SK-N-SH (cell line): ENCODE measurements at regions not wholly inside any gene's neighbourhood (a gene's known extent, or its start where the extent isn't known, plus 50 kb on each side); places are given as distances from the start of the nearest gene placed in this dataset.
A peak's percentile ranks its signal among the peaks of the same experiment; 100 is the strongest.

Experiments
- CTCF ChIA-PET: fragments of 300-600, 350-600 bp; formaldehyde crosslinking; extraction: SDS; loops from one replicate; lab custom pipeline; 2021; lab: Yijun Ruan, JAX
- POLR2A ChIA-PET: fragments of 350-600 bp; sonication (Branson Sonifier 250); formaldehyde crosslinking; extraction: SDS; loops from one replicate; lab custom pipeline; 2020; ENCODE audit warnings: antibody characterized with exemption, inconsistent platforms; lab: Yijun Ruan, JAX
- DNase-seq: peaks from one replicate; pipeline ENCODE4 v3.0.0; 2012
- H2AFZ ChIP-seq: fragments of 200-600 bp; sonication (generic); 2 replicates; pipeline ENCODE4 v1.8.1; 2016; ENCODE audit warnings: antibody characterized with exemption, mild to moderate bottlenecking, low read depth
- H3F3A ChIP-seq: fragments of 200-600 bp; sonication (generic); replicated peaks from 2 replicates; pipeline ENCODE3; 2016; ENCODE audit warnings: antibody characterized with exemption, mild to moderate bottlenecking; ENCODE audit not compliant: insufficient read depth
- H3K27ac ChIP-seq, 2 experiments: fragments of 200-500 bp in 1 of 2; fragments of 200-600 bp in 1 of 2; sonication (Bioruptor generic) in 1 of 2; sonication (generic), shearing (Covaris generic) in 1 of 2; 2 replicates each; pipeline versions ENCODE4 v1.5.1 to v1.6.1; 2014 to 2016; ENCODE audit warnings: low read depth in 2 of 2, inconsistent platforms in 1 of 2, low read length in 1 of 2, mild to moderate bottlenecking in 1 of 2, mixed read lengths in 1 of 2
- H3K27me3 ChIP-seq: fragments of 200-600 bp; sonication (generic), shearing (Covaris generic); 2 replicates; pipeline ENCODE4 v1.6.1; 2016; ENCODE audit warnings: mixed run types; ENCODE audit not compliant: insufficient read depth
- H3K36me3 ChIP-seq, 2 experiments: fragments of 200-500 bp in 1 of 2; fragments of 200-600 bp in 1 of 2; sonication (Bioruptor generic) in 1 of 2; sonication (generic) in 1 of 2; replicated peaks in 1 of 2; 2 replicates each; pipeline versions ENCODE3 to v1.5.1; 2014 to 2016; ENCODE audit warnings: low read length in 1 of 2, mild to moderate bottlenecking in 1 of 2; ENCODE audit not compliant: insufficient read depth in 2 of 2, control insufficient read depth in 1 of 2
- H3K4me1 ChIP-seq, 2 experiments: fragments of 200-500 bp in 1 of 2; fragments of 200-600 bp in 1 of 2; sonication (Bioruptor generic) in 1 of 2; sonication (generic), shearing (Covaris generic) in 1 of 2; 2 replicates each; pipeline versions ENCODE4 v1.5.1 to v1.6.1; 2014 to 2016; ENCODE audit warnings: low read depth in 1 of 2, low read length in 1 of 2, mixed run types in 1 of 2; ENCODE audit not compliant: insufficient read depth in 2 of 2, control insufficient read depth in 1 of 2
- H3K4me2 ChIP-seq: fragments of 200-600 bp; sonication (generic), shearing (Covaris generic); 2 replicates; pipeline ENCODE4 v1.6.1; 2017; ENCODE audit warnings: mixed run types
- H3K4me3 ChIP-seq, 2 experiments: fragments of 200-500 bp in 1 of 2; fragments of 200-600 bp in 1 of 2; sonication (Bioruptor generic) in 1 of 2; sonication (generic), shearing (Covaris generic) in 1 of 2; 2 replicates each; pipeline versions ENCODE4 v1.5.1 to v1.8.1; 2014 to 2016; ENCODE audit warnings: low read depth in 2 of 2, inconsistent platforms in 1 of 2, low read length in 1 of 2, mild to moderate bottlenecking in 1 of 2, mixed read lengths in 1 of 2, moderate library complexity in 1 of 2
- H3K79me2 ChIP-seq: fragments of 200-600 bp; sonication (generic); 2 replicates; pipeline ENCODE4 v1.8.1; 2017; ENCODE audit warnings: mild to moderate bottlenecking; ENCODE audit not compliant: insufficient read depth
- H3K9ac ChIP-seq: fragments of 200-600 bp; sonication (generic); 2 replicates; pipeline ENCODE4 v1.6.1; 2017; ENCODE audit warnings: mixed run types
- H3K9me2 ChIP-seq: fragments of 200-600 bp; sonication (generic); 2 replicates; pipeline ENCODE4 v1.6.1; 2017; ENCODE audit warnings: mixed run types
- H3K9me3 ChIP-seq: fragments of 200-600 bp; sonication (generic); 2 replicates; pipeline ENCODE4 v1.6.1; 2017; ENCODE audit warnings: mixed run types, mild to moderate bottlenecking, moderate library complexity
- H4K20me1 ChIP-seq: fragments of 200-600 bp; sonication (generic); 2 replicates; pipeline ENCODE4 v1.6.1; 2017; ENCODE audit warnings: mild to moderate bottlenecking, mixed run types; ENCODE audit not compliant: insufficient read depth
- ELF1 ChIP-seq: IDR thresholded peaks from 2 replicates; pipeline ENCODE4 v1.4.0; 2012
- FOXJ3 ChIP-seq: sonication (generic); formaldehyde crosslinking; IDR thresholded peaks from 2 replicates; pipeline ENCODE4 v1.5.1; 2020; ENCODE audit warnings: mild to moderate bottlenecking, missing genetic modification reagents
- FOXM1 ChIP-seq: IDR thresholded peaks from 2 replicates; pipeline ENCODE4 v1.4.0; 2012; ENCODE audit warnings: low read depth, mild to moderate bottlenecking
- GABPA ChIP-seq: IDR thresholded peaks from 2 replicates; pipeline ENCODE4 v1.4.0; 2012; ENCODE audit warnings: low read depth, mild to moderate bottlenecking
- GATA2 ChIP-seq: sonication (generic); formaldehyde crosslinking; IDR thresholded peaks from 2 replicates; pipeline ENCODE4 v1.5.0; 2020; ENCODE audit warnings: mild to moderate bottlenecking, missing genetic modification reagents
- JUND ChIP-seq: IDR thresholded peaks from 2 replicates; pipeline ENCODE4 v1.4.0; 2012
- NFIC ChIP-seq: IDR thresholded peaks from 2 replicates; pipeline ENCODE4 v1.4.0; 2012; ENCODE audit warnings: borderline replicate concordance
- POLR2AphosphoS5 ChIP-seq: IDR thresholded peaks from 2 replicates; pipeline ENCODE4 v1.6.1; 2012; ENCODE audit warnings: low read depth, low read length
- RAD21 ChIP-seq: IDR thresholded peaks from 2 replicates; pipeline ENCODE4 v1.6.1; 2012; ENCODE audit warnings: mild to moderate bottlenecking, low read length
- RCOR1 ChIP-seq: fragments of 150-350 bp; IDR thresholded peaks from 2 replicates; pipeline ENCODE4 v1.6.1; 2017; ENCODE audit warnings: antibody characterized with exemption, low read length
- RFX5 ChIP-seq: IDR thresholded peaks from 2 replicates; pipeline ENCODE4 v1.6.1; 2012; ENCODE audit warnings: mild to moderate bottlenecking, improper control_type of control experiment, low read length
- RXRA ChIP-seq: IDR thresholded peaks from 2 replicates; pipeline ENCODE4 v1.4.0; 2012; ENCODE audit warnings: low read depth, mild to moderate bottlenecking, borderline replicate concordance
- SIN3A ChIP-seq: IDR thresholded peaks from 2 replicates; pipeline ENCODE4 v1.6.1; 2012; ENCODE audit warnings: low read depth, mild to moderate bottlenecking, low read length, moderate library complexity, borderline replicate concordance
- TAF1 ChIP-seq: IDR thresholded peaks from 2 replicates; pipeline ENCODE4 v1.6.1; 2012; ENCODE audit warnings: low read depth, mild to moderate bottlenecking, low read length, moderate library complexity, borderline replicate concordance
- TCF12 ChIP-seq: IDR thresholded peaks from 2 replicates; pipeline ENCODE4 v1.4.0; 2012
- TEAD4 ChIP-seq: IDR thresholded peaks from 2 replicates; pipeline ENCODE4 v1.4.0; 2012; ENCODE audit warnings: mild to moderate bottlenecking, borderline replicate concordance; ENCODE audit not compliant: insufficient read depth
- YY1 ChIP-seq: IDR thresholded peaks from 2 replicates; pipeline ENCODE4 v1.4.0; 2012; ENCODE audit warnings: low read depth, mild to moderate bottlenecking
- WGBS: methylation state at CpG from one replicate; pipeline ENCODE4 v1.1.6; 2017; ENCODE audit warnings: low lambda C conversion rate; 5-methylcytosine and 5-hydroxymethylcytosine counted together
- TF ChIP-seq, protein P1 (sequence below): IDR thresholded peaks from 2 replicates; pipeline ENCODE4; 2012
- TF ChIP-seq, protein P2 (sequence below): fragments of 200-600 bp; sonication (generic); IDR thresholded peaks from 2 replicates; pipeline ENCODE4 v1.6.1; 2017; ENCODE audit warnings: antibody characterized with exemption, mild to moderate bottlenecking, moderate library complexity
- TF ChIP-seq, protein P3 (sequence below): IDR thresholded peaks from 2 replicates; pipeline ENCODE4 v1.6.1; 2012; ENCODE audit warnings: mild to moderate bottlenecking, low read depth, low read length, moderate library complexity
- TF ChIP-seq, protein P4 (sequence below): fragments of 150-350 bp; IDR thresholded peaks from 2 replicates; pipeline ENCODE4 v1.6.1; 2017; ENCODE audit warnings: antibody characterized with exemption, low read length, low read depth, borderline replicate concordance

DNA sequence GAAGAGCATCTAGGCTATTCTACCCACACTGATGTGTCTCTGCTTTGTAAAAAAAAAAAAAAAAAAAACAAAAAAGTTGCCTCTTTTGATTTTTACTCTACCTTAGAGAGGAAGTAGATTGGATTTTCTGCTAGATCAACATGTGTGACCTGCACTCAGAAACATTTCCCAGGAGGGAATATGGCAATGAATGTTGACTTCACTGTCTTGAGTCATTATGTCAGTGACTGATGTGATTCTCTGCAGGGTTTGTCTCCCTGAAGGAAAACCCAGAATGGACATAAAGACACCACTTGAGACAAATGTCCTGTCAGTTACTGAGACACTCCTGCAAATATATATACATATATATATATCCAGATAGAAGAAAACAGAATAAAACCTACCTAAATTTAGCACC, 370.3 kb downstream of the BMPER start:
- H3F3A ChIP-seq: peaks cover 27% of the 10 kb centered on the region
- peak; percentile 51; the same call in 1 of the 2 replicates for TF ChIP-seq TCF12
- TF ChIP-seq RAD21: no peak
- TF ChIP-seq JUND: 0 out of 2 replicates have a peak, but pooled peaks have one; percentile 14
- TF ChIP-seq FOXM1: no peak
- TF ChIP-seq, protein P1, sequence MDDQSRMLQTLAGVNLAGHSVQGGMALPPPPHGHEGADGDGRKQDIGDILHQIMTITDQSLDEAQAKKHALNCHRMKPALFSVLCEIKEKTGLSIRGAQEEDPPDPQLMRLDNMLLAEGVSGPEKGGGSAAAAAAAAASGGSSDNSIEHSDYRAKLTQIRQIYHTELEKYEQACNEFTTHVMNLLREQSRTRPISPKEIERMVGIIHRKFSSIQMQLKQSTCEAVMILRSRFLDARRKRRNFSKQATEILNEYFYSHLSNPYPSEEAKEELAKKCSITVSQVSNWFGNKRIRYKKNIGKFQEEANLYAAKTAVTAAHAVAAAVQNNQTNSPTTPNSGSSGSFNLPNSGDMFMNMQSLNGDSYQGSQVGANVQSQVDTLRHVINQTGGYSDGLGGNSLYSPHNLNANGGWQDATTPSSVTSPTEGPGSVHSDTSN: peak; percentile 79
- no peak overlapping the region for H3K4me3 ChIP-seq
- CTCF ChIA-PET: no interaction called here
- H3K9me2 ChIP-seq: no peaks in the 10 kb centered on the region
- no peak for DNase-seq
- H3K79me2 ChIP-seq: no peaks in the 10 kb centered on the region
- no peak overlapping the region for H3K9ac ChIP-seq
- H3K4me1 ChIP-seq: peaks cover 0 to 26% of the 10 kb centered on the region in 2 experiments; a peak in 2 of 4 replicates
- H2AFZ ChIP-seq: 0 out of 2 replicates have a peak overlapping the region, but pooled peaks have one; percentile 62
- peak overlapping the region in 1 of 2 experiments; percentile 84; a peak in 2 of 4 replicates for H3K27ac ChIP-seq
- H4K20me1 ChIP-seq: no peaks in the 10 kb centered on the region
- H3K36me3 ChIP-seq: no peaks in the 10 kb centered on the region
- H3K9me3 ChIP-seq: peaks cover under 1% of the 10 kb centered on the region; the same call in 1 of the 2 replicates
- POLR2A ChIA-PET: no interaction called here
- no peaks in the 10 kb centered on the region for H3K27me3 ChIP-seq
- H3K4me2 ChIP-seq: no peak overlapping the region

DNA sequence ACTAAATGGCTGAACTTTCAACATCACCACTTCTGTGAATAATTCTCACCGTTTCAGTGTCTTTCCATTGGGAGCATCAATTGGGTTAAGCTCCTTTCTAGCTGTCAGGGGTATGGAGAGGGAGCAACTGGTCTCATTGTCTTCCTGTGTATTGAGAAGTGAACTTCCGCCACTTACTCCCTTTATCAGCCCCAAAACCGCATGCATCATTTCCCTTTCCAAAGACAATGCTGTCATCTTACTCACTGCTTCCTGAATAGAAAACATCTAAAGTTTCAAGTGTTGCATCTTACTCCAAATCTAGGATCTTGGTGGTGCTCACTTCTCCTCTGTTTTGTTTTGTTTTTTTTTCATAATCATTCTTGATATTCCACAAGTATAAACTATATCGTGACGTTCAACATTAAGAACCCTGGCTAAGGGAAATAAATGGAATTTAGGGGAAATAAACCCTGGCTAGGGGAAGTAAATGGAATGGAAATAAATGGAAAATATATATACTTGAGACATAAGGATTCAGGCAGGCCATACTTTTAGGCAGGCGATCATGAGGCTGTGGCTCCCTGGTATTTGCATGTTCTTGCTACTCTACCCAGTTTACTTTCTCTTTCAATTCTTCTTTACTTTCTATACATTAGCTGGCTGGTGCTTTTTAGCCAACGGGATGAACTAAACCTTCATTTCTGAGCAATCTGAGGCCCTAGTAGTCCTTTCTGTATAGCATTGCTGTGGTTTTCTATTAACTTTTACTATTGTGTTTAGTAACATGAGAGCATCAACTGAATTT, 371.9 kb downstream of the BMPER start:
- Histone ChIP-seq H2AFZ (peak overlapping the region; percentile 62), H3F3A (peaks cover 27% of the 10 kb centered on the region), H3K27me3 (no peaks in the 10 kb centered on the region), H3K79me2 (no peaks in the 10 kb centered on the region), H3K27ac (peak overlapping the region in 1 of 2 experiments; percentile 84; a peak in 2 of 4 replicates), H3K4me3 (peak overlapping the region in 1 of 2 experiments; percentile 41; a peak in 2 of 4 replicates), H3K9ac (peak overlapping the region; percentile 42; the same call in 1 of the 2 replicates), H3K36me3 (no peaks in the 10 kb centered on the region), H3K9me2 (no peaks in the 10 kb centered on the region), H4K20me1 (no peaks in the 10 kb centered on the region), H3K9me3 (peaks cover 5% of the 10 kb centered on the region; the same call in 1 of the 2 replicates), H3K4me2 (peak overlapping the region; percentile 68), H3K4me1 (peaks cover 0 to 26% of the 10 kb centered on the region in 2 experiments; a peak in 2 of 4 replicates)
- WGBS: 20% methylated on average over 7 of the region's 7 CpGs
- ChIA-PET CTCF (interaction anchor here (2.1 kb wide), 1 partner anchor 43 kb away, joined by 7 read pairs; no protein-coding TSS in a partner anchor), POLR2A (no interaction called here)
- no peak for DNase-seq
- TF ChIP-seq SIN3A (no peak), YY1 (no peak), RXRA (no peak), FOXM1 (no peak), RFX5 (no peak), ELF1 (peak; percentile 27; the same call in 1 of the 2 replicates), POLR2AphosphoS5 (no peak; the same call in 1 of the 2 replicates), GATA2 (CRISPR knock-in tag) (no peak), RCOR1 (no peak), TCF12 (peak; percentile 63), NFIC (no peak), FOXJ3 (no peak), TAF1 (no peak), GABPA (peak; percentile 48), TEAD4 (no peak)
- TF ChIP-seq, protein P2, sequence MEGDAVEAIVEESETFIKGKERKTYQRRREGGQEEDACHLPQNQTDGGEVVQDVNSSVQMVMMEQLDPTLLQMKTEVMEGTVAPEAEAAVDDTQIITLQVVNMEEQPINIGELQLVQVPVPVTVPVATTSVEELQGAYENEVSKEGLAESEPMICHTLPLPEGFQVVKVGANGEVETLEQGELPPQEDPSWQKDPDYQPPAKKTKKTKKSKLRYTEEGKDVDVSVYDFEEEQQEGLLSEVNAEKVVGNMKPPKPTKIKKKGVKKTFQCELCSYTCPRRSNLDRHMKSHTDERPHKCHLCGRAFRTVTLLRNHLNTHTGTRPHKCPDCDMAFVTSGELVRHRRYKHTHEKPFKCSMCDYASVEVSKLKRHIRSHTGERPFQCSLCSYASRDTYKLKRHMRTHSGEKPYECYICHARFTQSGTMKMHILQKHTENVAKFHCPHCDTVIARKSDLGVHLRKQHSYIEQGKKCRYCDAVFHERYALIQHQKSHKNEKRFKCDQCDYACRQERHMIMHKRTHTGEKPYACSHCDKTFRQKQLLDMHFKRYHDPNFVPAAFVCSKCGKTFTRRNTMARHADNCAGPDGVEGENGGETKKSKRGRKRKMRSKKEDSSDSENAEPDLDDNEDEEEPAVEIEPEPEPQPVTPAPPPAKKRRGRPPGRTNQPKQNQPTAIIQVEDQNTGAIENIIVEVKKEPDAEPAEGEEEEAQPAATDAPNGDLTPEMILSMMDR: no peak
- TF ChIP-seq, protein P3, sequence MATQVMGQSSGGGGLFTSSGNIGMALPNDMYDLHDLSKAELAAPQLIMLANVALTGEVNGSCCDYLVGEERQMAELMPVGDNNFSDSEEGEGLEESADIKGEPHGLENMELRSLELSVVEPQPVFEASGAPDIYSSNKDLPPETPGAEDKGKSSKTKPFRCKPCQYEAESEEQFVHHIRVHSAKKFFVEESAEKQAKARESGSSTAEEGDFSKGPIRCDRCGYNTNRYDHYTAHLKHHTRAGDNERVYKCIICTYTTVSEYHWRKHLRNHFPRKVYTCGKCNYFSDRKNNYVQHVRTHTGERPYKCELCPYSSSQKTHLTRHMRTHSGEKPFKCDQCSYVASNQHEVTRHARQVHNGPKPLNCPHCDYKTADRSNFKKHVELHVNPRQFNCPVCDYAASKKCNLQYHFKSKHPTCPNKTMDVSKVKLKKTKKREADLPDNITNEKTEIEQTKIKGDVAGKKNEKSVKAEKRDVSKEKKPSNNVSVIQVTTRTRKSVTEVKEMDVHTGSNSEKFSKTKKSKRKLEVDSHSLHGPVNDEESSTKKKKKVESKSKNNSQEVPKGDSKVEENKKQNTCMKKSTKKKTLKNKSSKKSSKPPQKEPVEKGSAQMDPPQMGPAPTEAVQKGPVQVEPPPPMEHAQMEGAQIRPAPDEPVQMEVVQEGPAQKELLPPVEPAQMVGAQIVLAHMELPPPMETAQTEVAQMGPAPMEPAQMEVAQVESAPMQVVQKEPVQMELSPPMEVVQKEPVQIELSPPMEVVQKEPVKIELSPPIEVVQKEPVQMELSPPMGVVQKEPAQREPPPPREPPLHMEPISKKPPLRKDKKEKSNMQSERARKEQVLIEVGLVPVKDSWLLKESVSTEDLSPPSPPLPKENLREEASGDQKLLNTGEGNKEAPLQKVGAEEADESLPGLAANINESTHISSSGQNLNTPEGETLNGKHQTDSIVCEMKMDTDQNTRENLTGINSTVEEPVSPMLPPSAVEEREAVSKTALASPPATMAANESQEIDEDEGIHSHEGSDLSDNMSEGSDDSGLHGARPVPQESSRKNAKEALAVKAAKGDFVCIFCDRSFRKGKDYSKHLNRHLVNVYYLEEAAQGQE: no peak
- TF ChIP-seq, protein P4, sequence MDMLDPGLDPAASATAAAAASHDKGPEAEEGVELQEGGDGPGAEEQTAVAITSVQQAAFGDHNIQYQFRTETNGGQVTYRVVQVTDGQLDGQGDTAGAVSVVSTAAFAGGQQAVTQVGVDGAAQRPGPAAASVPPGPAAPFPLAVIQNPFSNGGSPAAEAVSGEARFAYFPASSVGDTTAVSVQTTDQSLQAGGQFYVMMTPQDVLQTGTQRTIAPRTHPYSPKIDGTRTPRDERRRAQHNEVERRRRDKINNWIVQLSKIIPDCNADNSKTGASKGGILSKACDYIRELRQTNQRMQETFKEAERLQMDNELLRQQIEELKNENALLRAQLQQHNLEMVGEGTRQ: no peak
